ENCODE measurements at regions not wholly inside any gene's neighbourhood (a gene's known extent, or its start where the extent isn't known, plus 50 kb on each side); places are given as distances from the start of the nearest gene placed in this dataset.

- no peak overlapping the region for H3K4me3 ChIP-seq (ENCODE audit: low read length)
- DNase-seq (ENCODE audit: low read depth): peak; percentile 55
- TF ChIP-seq CTCF (IDR thresholded peaks at IDR 0.05; ENCODE audit: insufficient read depth, low read depth, low read length, missing control alignments): peak; percentile 53
Measured at GRCh38 chrX:106404512-106404911, 207.3 kb upstream of the RADX start.

GRCh38 chrX:106415276-106415895, 196.4 kb upstream of the RADX start:
- H3K4me3 ChIP-seq (ENCODE audit: low read length): no peak overlapping the region
- peak; percentile 62 for TF ChIP-seq CTCF (IDR thresholded peaks at IDR 0.05; ENCODE audit: insufficient read depth, low read depth, low read length, missing control alignments)
- peak; percentile 33 for DNase-seq (ENCODE audit: low read depth)

- H3K4me3 ChIP-seq (ENCODE audit: low read length): no peak overlapping the region
- no peak for TF ChIP-seq CTCF (IDR thresholded peaks at IDR 0.05; ENCODE audit: insufficient read depth, low read depth, low read length, missing control alignments)
- no peak for DNase-seq (ENCODE audit: low read depth)
Measured at GRCh38 chrX:106436691-106437090, 175.1 kb upstream of the RADX start.

- no peak for TF ChIP-seq CTCF (IDR thresholded peaks at IDR 0.05; ENCODE audit: insufficient read depth, low read depth, low read length, missing control alignments)
- DNase-seq (ENCODE audit: low read depth): no peak
- no peak overlapping the region for H3K4me3 ChIP-seq (ENCODE audit: low read length)
Measured at GRCh38 chrX:106437407-106437806, 174.4 kb upstream of the RADX start.

GRCh38 chrX:106450405-106450804, 161.4 kb upstream of the RADX start:
- H3K4me3 ChIP-seq (ENCODE audit: low read length): no peak overlapping the region
- peak; percentile 2 for DNase-seq (ENCODE audit: low read depth)
- no peak for TF ChIP-seq CTCF (IDR thresholded peaks at IDR 0.05; ENCODE audit: insufficient read depth, low read depth, low read length, missing control alignments)

GRCh38 chrX:106451933-106452332, 159.8 kb upstream of the RADX start:
- no peak for TF ChIP-seq CTCF (IDR thresholded peaks at IDR 0.05; ENCODE audit: insufficient read depth, low read depth, low read length, missing control alignments)
- DNase-seq (ENCODE audit: low read depth): no peak
- no peak overlapping the region for H3K4me3 ChIP-seq (ENCODE audit: low read length)

GRCh38 chrX:106454991-106455390, 156.8 kb upstream of the RADX start:
- no peak for TF ChIP-seq CTCF (IDR thresholded peaks at IDR 0.05; ENCODE audit: insufficient read depth, low read depth, low read length, missing control alignments)
- no peak for DNase-seq (ENCODE audit: low read depth)
- H3K4me3 ChIP-seq (ENCODE audit: low read length): no peak overlapping the region
